OCI-LY3 (cell line): ENCODE measurements at regions not wholly inside any gene's neighbourhood (a gene's known extent, or its start where the extent isn't known, plus 50 kb on each side); places are given as distances from the start of the nearest gene placed in this dataset.

ENCODE experiments used
- H2AFZ ChIP-seq: fragments of 200-600, 300-600 bp; shearing (Covaris generic); 2 replicates; pipeline ENCODE4 v1.6.0; 2014; ENCODE audit warnings: antibody characterized with exemption, low read depth, low read length
- H3K27ac ChIP-seq: fragments of 200-600, 300-600 bp; sonication (generic); 2 replicates; pipeline ENCODE4 v1.5.1; 2014; ENCODE audit warnings: mild to moderate bottlenecking, low read length, moderate library complexity, mixed read lengths
- H3K27me3 ChIP-seq: fragments of 200-600, 300-600 bp; sonication (generic); 2 replicates; pipeline ENCODE4 v1.6.1; 2014; ENCODE audit warnings: low read depth, low read length, mixed read lengths
- H3K36me3 ChIP-seq: fragments of 200-600, 300-600 bp; sonication (generic); replicated peaks from 2 replicates; pipeline ENCODE3; 2014; ENCODE audit warnings: low read depth, low read length, mixed read lengths
- H3K4me1 ChIP-seq: fragments of 300-600, 200-600 bp; sonication (generic); 2 replicates; pipeline ENCODE4 v1.6.1; 2014; ENCODE audit warnings: low read length, mixed read lengths
- H3K4me2 ChIP-seq: fragments of 200-600, 300-600 bp; sonication (generic); 2 replicates; pipeline ENCODE4 v1.6.1; 2014; ENCODE audit warnings: low read length, mixed read lengths
- H3K4me3 ChIP-seq: fragments of 300-600, 200-600 bp; sonication (generic); 2 replicates; pipeline ENCODE4 v1.5.1; 2014; ENCODE audit warnings: antibody characterized with exemption, mild to moderate bottlenecking, low read length, moderate library complexity
- H3K79me2 ChIP-seq: fragments of 300-600, 200-600 bp; shearing (Covaris generic); 2 replicates; pipeline ENCODE4 v1.6.1; 2014; ENCODE audit warnings: mild to moderate bottlenecking, low read length, mixed read lengths
- H3K9ac ChIP-seq: fragments of 300-600, 200-600 bp; shearing (Covaris generic); 2 replicates; pipeline ENCODE4 v1.6.0; 2014; ENCODE audit warnings: mild to moderate bottlenecking, low read length, moderate library complexity
- H3K9me3 ChIP-seq: fragments of 200-600, 300-600 bp; shearing (Covaris generic); 2 replicates; pipeline ENCODE4 v1.6.1; 2014; ENCODE audit warnings: low read length, mixed read lengths; ENCODE audit not compliant: insufficient read depth
- H4K20me1 ChIP-seq: fragments of 200-600, 300-600 bp; sonication (generic); 2 replicates; pipeline ENCODE4 v1.6.1; 2016; ENCODE audit warnings: low read length, mixed read lengths; ENCODE audit not compliant: insufficient read depth
- CTCF ChIP-seq: fragments of 200-600, 300-600 bp; sonication (generic); IDR thresholded peaks from 2 replicates; pipeline ENCODE4 v1.5.1; 2014; ENCODE audit warnings: antibody characterized with exemption, low read length, low read depth
- EZH2phosphoT487 ChIP-seq: fragments of 200-600 bp; shearing (Covaris generic); IDR thresholded peaks from 2 replicates; pipeline ENCODE4 v1.6.1; 2018; ENCODE audit warnings: antibody characterized with exemption, mixed run types, low read depth

- no peak overlapping the region for H2AFZ ChIP-seq
- no peak for TF ChIP-seq CTCF
- no peak for TF ChIP-seq EZH2phosphoT487
- no peaks in the 10 kb centered on the region for H3K27me3 ChIP-seq
- H3K4me1 ChIP-seq = no peaks in the 10 kb centered on the region
- no peaks in the 10 kb centered on the region for H4K20me1 ChIP-seq
- H3K79me2 ChIP-seq = no peaks in the 10 kb centered on the region
- H3K27ac ChIP-seq = no peak overlapping the region
- no peaks in the 10 kb centered on the region for H3K9me3 ChIP-seq
- no peaks in the 10 kb centered on the region for H3K36me3 ChIP-seq
- H3K4me3 ChIP-seq = no peak overlapping the region
- H3K9ac ChIP-seq = no peak overlapping the region
- H3K4me2 ChIP-seq = no peak overlapping the region
Observed at GRCh38 chr22:47813661-47814060, 1051.2 kb downstream of the TBC1D22A start.

DNA sequence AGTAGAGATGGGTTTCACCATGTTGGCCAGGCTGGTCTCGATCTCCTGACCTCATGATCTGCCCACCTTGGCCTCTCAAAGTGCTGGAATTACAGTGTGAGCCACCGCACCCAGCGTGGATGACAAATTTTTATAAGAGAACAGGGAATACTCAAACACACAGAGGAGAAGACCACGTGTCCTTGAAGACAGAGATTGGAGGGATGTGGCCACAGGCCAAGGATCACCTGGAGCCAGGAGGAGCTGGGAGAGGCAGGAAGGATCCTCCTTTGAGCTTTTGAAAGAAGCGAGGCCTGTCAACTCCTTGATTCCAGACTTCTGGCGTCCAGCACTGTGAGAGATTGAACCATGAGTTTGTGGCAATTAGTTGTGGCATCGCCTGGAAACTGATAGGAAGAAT lies 1049.5 kb downstream of the TBC1D22A start:
- TF ChIP-seq EZH2phosphoT487 = no peak
- TF ChIP-seq CTCF = no peak
- H4K20me1 ChIP-seq = no peaks in the 10 kb centered on the region

GRCh38 chr22:47810505-47811500 lies 1048.4 kb downstream of the TBC1D22A start:
- Histone ChIP-seq H4K20me1 (no peaks in the 10 kb centered on the region), H3K9me3 (no peaks in the 10 kb centered on the region), H3K4me3 (no peak overlapping the region), H3K36me3 (no peaks in the 10 kb centered on the region), H3K27ac (no peak overlapping the region), H3K4me1 (no peaks in the 10 kb centered on the region), H3K27me3 (no peaks in the 10 kb centered on the region), H3K4me2 (no peak overlapping the region), H3K79me2 (no peaks in the 10 kb centered on the region), H2AFZ (no peak overlapping the region), H3K9ac (no peak overlapping the region)
- no peak for TF ChIP-seq EZH2phosphoT487
- no peak for TF ChIP-seq CTCF

More for the DNA sequence above, 1049.5 kb downstream of the TBC1D22A start:
- Histone ChIP-seq H3K9ac (no peak overlapping the region), H3K4me3 (no peak overlapping the region), H3K27ac (no peak overlapping the region), H2AFZ (no peak overlapping the region), H3K36me3 (no peaks in the 10 kb centered on the region), H3K27me3 (no peaks in the 10 kb centered on the region), H3K9me3 (no peaks in the 10 kb centered on the region), H3K4me2 (no peak overlapping the region), H3K79me2 (no peaks in the 10 kb centered on the region), H3K4me1 (no peaks in the 10 kb centered on the region)

- H3K4me1 ChIP-seq = no peaks in the 10 kb centered on the region
- H3K36me3 ChIP-seq = no peaks in the 10 kb centered on the region
- no peaks in the 10 kb centered on the region for H3K27me3 ChIP-seq
- no peaks in the 10 kb centered on the region for H3K79me2 ChIP-seq
- no peak overlapping the region for H3K27ac ChIP-seq
- no peaks in the 10 kb centered on the region for H3K9me3 ChIP-seq
- H3K4me2 ChIP-seq = no peak overlapping the region
- TF ChIP-seq CTCF = no peak
- no peak for TF ChIP-seq EZH2phosphoT487
- no peak overlapping the region for H2AFZ ChIP-seq
- H3K4me3 ChIP-seq = no peak overlapping the region
- H3K9ac ChIP-seq = no peak overlapping the region
- H4K20me1 ChIP-seq = no peaks in the 10 kb centered on the region
Observed at GRCh38 chr22:47808886-47809620, 1046.6 kb downstream of the TBC1D22A start.
